ENCODE measurements at regions not wholly inside any gene's neighbourhood (a gene's known extent, or its start where the extent isn't known, plus 50 kb on each side); places are given as distances from the start of the nearest gene placed in this dataset.

GRCh38 chr9:27663526-27663925 is 90.2 kb upstream of the C9orf72 start:
- no peak for TF ChIP-seq POLR2A (IDR thresholded peaks at IDR 0.05; ENCODE audit: insufficient read depth in 1 of 2, low read depth in 2 of 2, low read length in 2 of 2)
- no peak for TF ChIP-seq NFRKB (IDR thresholded peaks at IDR 0.05)
- no peak for TF ChIP-seq ZNF274 (CRISPR knock-in tag; IDR thresholded peaks at IDR 0.05)
- TF ChIP-seq, protein P1, sequence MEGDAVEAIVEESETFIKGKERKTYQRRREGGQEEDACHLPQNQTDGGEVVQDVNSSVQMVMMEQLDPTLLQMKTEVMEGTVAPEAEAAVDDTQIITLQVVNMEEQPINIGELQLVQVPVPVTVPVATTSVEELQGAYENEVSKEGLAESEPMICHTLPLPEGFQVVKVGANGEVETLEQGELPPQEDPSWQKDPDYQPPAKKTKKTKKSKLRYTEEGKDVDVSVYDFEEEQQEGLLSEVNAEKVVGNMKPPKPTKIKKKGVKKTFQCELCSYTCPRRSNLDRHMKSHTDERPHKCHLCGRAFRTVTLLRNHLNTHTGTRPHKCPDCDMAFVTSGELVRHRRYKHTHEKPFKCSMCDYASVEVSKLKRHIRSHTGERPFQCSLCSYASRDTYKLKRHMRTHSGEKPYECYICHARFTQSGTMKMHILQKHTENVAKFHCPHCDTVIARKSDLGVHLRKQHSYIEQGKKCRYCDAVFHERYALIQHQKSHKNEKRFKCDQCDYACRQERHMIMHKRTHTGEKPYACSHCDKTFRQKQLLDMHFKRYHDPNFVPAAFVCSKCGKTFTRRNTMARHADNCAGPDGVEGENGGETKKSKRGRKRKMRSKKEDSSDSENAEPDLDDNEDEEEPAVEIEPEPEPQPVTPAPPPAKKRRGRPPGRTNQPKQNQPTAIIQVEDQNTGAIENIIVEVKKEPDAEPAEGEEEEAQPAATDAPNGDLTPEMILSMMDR (CRISPR knock-in tag; IDR thresholded peaks at IDR 0.05), result no peak
- TF ChIP-seq RBFOX2 (IDR thresholded peaks at IDR 0.05; ENCODE audit: low read depth, low read length), result no peak
- TF ChIP-seq SIN3A (IDR thresholded peaks at IDR 0.05; ENCODE audit: borderline replicate concordance, low read depth, low read length), result no peak
- TF ChIP-seq NFIC (IDR thresholded peaks at IDR 0.05; ENCODE audit: low read length), result no peak
- no peak for TF ChIP-seq ZC3H4 (CRISPR knock-in tag; IDR thresholded peaks at IDR 0.05; ENCODE audit: borderline replicate concordance)
- TF ChIP-seq ATF7 (IDR thresholded peaks at IDR 0.05), result no peak
- TF ChIP-seq ATF7 (CRISPR knock-in tag; IDR thresholded peaks at IDR 0.05), result no peak
- no peak for TF ChIP-seq ZSCAN25 (CRISPR knock-in tag; IDR thresholded peaks at IDR 0.05)
- TF ChIP-seq KDM5A (IDR thresholded peaks at IDR 0.05; ENCODE audit: borderline replicate concordance, low read length), result no peak
- no peak for TF ChIP-seq ESRRA (CRISPR knock-in tag; IDR thresholded peaks at IDR 0.05; ENCODE audit: low read depth)
- no peak for TF ChIP-seq TAF1 (CRISPR knock-in tag; IDR thresholded peaks at IDR 0.05)
